ENCODE measurements at regions not wholly inside any gene's neighbourhood (a gene's known extent, or its start where the extent isn't known, plus 50 kb on each side); places are given as distances from the start of the nearest gene placed in this dataset.

DNA sequence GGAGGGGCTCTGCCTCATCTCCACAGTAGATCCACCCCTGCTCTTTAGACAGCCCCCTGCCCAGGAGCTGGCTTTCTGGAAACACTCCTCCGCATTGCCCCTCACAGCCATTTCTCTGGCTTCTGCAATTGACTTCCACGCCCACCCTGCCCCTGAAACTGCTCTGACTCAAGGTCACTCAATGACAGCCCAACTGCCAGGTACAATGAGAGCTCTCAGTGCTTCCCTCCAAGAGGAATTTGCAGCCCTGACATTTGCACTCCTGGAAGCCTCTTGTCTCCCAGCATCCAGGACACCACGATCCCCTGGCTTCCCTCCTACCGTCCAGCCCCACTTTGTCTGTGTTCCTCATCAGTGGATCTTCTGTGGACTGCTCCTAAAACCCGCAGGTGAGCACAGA is 421.5 kb downstream of the SOX9 start:
- TF ChIP-seq EZH2 (IDR thresholded peaks at IDR 0.05; ENCODE audit: borderline replicate concordance, low read depth, low read length, severe bottlenecking): no peak
- no peak for TF ChIP-seq CTCF (IDR thresholded peaks at IDR 0.05; ENCODE audit: extremely low read depth in 1 of 2, insufficient read depth in 1 of 2, low read depth in 1 of 2, low read length in 2 of 2)
- TF ChIP-seq POLR2A (IDR thresholded peaks at IDR 0.05; ENCODE audit: low read depth, low read length): no peak
